Ramos (cell line): ENCODE measurements at regions not wholly inside any gene's neighbourhood (a gene's known extent, or its start where the extent isn't known, plus 50 kb on each side); places are given as distances from the start of the nearest gene placed in this dataset.

Experiments
- in situ Hi-C: fragments of 300-500 bp; cut with MboI; formaldehyde crosslinking; loops from one replicate; pipeline ENCODE4 v1.14.3; 2022; ENCODE audit warnings: low sequenced_read_pairs; ENCODE audit not compliant: unreplicated experiment

DNA sequence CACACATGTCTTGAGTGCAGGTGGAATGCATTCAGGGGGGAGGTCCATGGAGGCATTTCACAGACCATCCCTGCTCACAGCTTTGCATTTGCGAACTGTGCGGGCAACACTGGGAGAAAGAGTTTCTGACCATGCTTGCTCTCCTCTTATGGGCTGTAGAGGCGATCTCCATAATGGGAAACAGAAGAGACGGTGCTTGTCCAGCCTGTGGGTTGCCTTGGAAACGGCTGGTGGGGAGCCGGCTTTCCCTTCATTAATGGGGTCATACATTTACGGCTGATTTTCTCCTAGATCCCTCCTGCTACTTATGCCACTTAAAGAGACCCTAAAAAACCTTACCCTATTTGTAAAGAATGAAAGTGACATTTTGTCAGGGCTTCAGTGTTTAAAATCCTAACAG lies 147.4 kb downstream of the SOX11 start:
- in situ Hi-C loops: no loop called here

DNA sequence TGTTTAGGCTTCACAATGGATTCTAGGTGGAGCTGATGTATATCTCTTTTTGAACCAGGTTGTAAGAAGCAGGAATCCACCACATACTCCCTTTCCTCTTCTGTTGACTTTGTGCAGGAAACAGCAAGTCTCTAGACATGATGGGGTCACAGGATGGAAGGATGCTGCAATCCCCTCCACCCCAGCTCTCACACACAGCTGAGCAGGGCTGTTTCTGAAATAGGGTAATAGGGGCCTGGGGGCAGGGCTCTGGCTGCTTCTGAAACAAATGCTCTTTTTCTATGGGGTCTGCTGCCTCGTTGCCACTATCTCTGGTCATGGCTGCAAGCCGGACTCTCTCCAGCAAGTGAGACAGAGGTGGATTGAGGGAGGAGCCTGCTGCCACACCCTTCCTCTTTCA lies 148.9 kb downstream of the SOX11 start:
- in situ Hi-C loops: no loop called here

DNA sequence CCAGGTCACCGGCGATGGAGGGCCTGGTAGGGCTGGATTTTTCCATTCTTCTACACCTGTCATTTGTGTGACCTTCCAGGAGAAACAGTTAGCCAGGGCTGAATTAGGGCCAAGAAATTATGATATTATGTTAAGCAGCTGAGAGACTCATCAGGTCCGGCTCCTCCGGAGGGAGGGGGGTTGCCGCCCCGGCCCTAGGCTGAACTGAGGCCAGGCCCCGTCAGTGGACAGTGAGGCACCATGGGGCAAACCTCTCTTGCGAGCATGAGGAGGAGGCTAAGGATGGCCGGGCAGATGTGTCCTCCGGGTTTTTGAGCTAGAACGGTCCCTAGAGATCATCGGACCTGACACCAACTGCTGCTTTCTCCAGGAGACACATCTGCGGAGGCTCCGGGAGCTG lies 150.1 kb downstream of the SOX11 start:
- in situ Hi-C loops: no loop called here

DNA sequence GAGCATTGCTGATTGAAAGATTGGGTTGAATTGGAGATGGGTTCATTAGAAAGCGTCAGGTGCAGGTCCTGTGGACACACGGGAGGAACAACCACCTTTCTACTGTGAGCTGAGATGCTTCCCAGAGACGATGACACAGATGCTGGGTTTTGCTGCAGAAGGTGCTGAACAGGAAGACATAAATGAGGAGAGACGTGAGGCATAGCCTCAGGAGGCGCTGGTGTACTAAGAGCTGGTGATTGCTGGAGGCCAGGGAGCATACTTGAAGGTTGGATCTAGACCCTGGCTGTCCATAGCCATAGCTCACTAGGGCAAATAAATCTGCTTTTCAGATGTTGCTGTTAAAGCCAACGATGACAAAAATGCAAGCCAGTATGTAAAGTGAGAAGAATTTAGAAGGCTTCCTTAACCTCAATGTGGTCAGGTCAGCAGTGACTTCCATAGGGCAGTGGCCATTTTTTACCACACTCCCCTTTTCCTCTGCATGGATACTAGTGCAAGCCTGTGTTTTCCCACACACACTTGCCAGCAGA lies 153.7 kb downstream of the SOX11 start:
- in situ Hi-C loops: no loop called here

- in situ Hi-C loops: no loop called here
Observed at GRCh38 chr2:5846881-5847280, 154.7 kb downstream of the SOX11 start.

- in situ Hi-C loops: no loop called here
Observed at GRCh38 chr2:5849562-5849961, 157.4 kb downstream of the SOX11 start.

DNA sequence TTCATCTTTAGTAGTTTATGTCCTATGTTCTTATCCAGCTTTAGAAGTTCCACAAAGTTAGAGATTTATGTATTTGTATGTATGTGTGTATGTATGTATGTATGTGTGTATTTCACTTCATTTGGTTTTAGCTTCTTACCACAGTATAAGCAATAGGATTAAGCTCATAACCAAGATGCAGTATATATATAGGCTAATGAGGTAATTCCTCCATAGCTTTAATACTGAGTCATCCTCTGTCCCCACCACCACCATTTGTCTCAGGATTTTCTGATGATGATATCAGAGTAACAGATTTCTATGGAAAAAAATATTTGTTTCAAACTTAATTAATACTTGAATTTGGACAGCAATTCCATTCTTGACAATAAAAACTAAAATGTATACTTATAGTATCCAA lies 159.2 kb downstream of the SOX11 start:
- in situ Hi-C loops: no loop called here

DNA sequence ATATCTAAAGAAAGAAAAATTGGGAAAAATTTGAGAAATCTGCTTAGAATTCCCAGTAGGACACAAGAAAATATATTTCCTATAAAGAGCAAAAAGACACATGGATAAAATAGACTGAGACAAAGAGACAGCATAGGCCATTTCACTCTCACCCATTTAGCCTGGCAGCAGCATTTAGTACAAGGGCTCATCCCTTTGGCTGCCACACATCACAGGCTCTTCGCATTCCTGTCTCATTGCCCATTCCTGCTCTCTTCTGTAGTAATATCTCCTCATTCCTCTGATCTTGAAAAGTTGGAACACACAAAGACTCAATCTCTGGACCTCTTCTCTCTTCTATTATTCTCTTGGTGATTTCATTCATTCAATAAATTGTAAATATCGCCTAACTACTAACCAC lies 162.6 kb downstream of the SOX11 start:
- in situ Hi-C loops: no loop called here

DNA sequence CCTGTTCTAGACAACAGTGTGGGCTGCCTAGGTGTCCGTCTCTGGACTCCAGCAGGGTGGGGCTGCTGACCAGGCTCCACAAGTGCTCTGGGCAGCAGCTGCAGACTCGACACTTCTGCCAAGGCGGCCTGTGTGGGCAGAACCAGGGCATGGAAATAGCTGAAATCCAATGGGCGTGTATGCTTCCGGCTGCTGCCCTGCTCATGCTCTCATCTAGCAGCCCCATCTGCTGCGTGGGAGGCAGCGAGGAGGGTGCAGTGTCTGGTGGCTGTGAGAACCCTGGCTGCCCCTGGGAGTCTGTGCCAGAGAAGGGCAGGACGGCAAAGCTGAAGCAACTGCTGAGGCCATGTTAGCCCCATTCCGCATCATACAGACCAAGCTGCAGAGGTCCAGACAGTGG lies 174.9 kb downstream of the SOX11 start:
- in situ Hi-C loops: no loop called here

- in situ Hi-C loops: no loop called here
Observed at GRCh38 chr2:5868931-5869330, 176.7 kb downstream of the SOX11 start.

DNA sequence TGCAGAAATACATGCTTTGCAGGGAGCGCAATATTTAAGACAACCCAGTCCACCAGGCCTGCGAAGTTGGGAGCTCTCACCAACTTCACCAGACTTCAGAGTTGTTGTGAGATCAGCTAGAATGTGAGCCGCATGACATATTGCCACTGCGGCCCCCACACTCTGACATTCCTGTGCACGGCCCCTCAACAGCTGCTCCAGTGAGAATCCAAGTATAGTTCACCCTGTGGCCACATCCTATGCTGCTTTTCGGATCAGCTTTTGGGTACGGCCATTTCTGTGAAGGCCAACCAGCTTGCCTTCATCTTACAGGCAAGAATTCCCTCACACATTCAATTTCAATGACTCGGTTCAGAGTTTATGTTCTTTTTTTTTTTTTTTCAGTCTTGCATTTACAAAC lies 177.8 kb downstream of the SOX11 start:
- in situ Hi-C loops: no loop called here

- in situ Hi-C loops: no loop called here
Observed at GRCh38 chr2:5877360-5877759, 185.2 kb downstream of the SOX11 start.

- in situ Hi-C loops: no loop called here
Observed at GRCh38 chr2:5885451-5886173, 193.4 kb downstream of the SOX11 start.

DNA sequence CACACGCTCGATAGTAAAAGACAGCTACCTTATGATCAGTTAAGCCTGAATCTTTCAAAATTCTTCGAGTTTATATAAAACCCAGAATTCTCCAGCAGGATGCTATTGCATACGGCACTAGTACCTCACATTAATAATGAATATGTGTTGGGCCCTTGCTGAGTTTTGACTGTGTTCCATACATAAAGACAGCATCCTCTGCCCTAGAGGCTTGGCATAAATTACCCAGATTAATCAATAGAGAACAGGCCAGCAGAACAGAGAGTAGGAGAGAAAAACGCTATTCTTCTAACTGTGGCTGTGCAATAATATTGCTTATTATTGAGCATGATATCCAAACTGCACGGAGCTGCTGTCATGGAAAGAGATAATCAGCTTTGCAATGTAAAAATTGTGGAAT lies 194.3 kb downstream of the SOX11 start:
- in situ Hi-C loops: no loop called here

DNA sequence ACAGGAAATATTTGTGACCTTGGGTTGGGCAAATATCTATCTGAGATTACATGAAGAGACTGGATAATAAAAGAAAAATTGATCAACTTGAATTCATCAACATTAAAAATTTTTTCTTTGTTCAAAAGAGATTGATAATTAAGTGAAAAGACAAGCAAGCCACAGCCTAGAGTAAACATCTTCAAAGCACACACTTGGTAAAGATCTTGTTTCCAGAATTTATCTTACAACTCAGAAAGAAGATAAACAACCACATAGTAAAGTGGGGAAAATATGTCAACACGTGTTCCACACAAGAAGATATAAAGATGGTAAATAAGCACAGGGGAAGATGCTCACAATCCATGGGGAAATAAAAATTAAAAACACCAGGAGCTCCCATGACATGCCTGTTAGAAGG lies 195.9 kb downstream of the SOX11 start:
- in situ Hi-C loops: no loop called here

DNA sequence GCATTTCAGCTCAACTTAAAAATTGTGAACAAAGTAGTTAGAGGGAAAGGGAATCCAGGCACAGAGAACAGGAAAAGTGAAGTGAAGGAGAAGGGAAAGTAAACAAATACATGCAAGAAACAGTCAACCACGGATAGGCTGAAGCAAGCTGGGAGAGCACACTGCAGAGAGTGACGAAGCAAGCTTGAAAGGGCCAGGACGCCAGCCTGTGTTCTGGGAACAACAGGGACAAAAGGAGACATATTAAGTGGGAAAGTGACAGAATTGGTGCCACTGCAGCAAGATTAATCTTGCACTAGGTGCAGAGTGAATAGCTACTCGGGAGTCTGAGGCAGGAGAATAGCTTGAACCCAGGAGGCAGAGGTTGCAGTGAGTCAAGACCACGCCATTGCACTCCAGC lies 197.3 kb downstream of the SOX11 start:
- in situ Hi-C loops: no loop called here

- in situ Hi-C loops: no loop called here
Observed at GRCh38 chr2:5894355-5894754, 202.2 kb downstream of the SOX11 start.

DNA sequence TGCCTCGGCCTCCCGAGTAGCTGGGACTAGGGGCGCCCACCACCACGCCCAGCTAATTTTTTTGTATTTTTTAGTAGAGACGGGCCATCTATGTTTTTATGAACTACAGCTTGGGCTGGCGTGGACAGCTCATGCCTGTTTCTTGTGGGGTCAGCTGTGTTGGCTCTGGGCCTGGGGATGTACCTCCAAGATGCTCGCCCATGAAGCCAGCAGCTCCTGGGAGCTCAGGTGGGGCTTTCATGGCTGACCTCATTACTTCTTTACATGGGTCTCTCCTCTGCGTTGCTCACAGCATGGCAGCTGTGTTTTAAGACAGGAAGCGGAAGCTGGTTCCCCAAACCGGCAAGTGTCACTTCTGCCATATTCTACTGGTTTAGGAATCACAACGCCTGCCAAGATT lies 203.1 kb downstream of the SOX11 start:
- in situ Hi-C loops: no loop called here

DNA sequence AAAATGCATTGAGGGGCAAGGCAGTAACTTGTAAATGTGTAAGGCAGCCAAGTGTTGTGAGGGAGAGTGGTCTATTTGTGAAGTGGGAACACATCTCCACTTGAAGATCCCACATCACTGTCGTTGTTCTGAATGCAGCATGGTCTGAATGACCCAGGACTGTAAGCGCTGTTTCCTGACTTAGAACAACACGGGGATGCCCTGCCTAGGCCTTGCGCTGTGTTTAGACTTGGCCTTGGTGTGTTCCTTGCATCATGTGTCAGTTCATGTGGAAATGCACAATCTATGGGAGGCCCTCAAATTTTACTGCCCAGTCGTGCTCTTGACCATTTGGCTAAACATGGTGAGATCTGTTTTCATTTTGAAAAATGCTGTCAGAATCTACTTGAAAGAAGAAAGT lies 205.1 kb downstream of the SOX11 start:
- in situ Hi-C loops: no loop called here

GRCh38 chr2:5898667-5899066 lies 206.5 kb downstream of the SOX11 start:
- in situ Hi-C loops: no loop called here

DNA sequence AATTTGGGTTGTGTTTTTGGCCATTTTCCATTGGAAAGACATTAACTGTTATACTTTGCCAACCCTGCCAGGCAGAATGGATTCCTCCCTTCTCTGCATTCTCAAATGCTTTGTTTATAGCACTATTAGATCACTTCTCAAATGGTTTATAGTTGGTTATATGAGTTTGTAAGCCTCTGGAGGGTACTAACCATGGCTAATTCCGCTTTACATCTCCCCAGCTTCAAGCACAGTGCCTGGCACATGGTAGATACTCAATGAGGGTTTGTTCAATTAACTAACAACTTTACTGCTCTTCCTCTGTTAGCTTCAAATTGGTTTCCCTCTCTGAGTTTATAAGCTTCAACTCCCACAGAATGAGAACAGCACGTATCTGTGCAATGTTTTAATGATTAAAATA lies 213.5 kb downstream of the SOX11 start:
- in situ Hi-C loops: no loop called here

DNA sequence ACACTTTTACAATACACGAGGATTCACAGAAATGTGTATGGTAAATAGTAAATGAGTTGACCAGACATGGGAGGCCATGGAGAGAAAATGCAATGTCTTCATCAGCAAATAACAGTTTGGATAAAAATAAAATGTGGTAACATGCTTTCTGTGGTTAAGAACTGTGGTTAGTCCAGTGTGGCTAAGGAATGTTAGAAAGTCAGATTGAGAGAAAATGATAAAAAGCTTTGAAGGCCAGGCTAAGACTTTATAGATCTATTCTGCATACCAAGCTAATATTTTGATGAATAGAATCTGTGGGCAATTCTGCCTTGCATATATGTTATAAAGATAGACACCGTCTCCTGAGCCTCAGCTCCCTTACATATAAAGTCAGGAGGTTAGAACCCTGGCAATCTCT lies 215.9 kb downstream of the SOX11 start:
- in situ Hi-C loops: no loop called here
